IMR-90 (cell line): ENCODE measurements at regions not wholly inside any gene's neighbourhood (a gene's known extent, or its start where the extent isn't known, plus 50 kb on each side); places are given as distances from the start of the nearest gene placed in this dataset.

Experiments
- ATAC-seq: fragments of 200-7000 bp; cut with Tn5 transposase; 2 replicates; pipeline ENCODE4 v1.9.1; 2020; ENCODE audit warnings: low read depth, mild to moderate bottlenecking, moderate library complexity
- BruUV-seq: library from RNA; stranded (reverse); fragments of 400-500 nt; replicated peaks from 2 replicates; lab custom pipeline; 2021; lab: Mats Ljungman, UMichigan
- CTCF ChIA-PET: fragments of 300-600 bp; formaldehyde crosslinking; extraction: SDS; loops from one replicate; lab custom pipeline; 2021; ENCODE audit warnings: antibody characterized with exemption; lab: Yijun Ruan, JAX
- POLR2A ChIA-PET: fragments of 300-600 bp; sonication (Branson Sonifier 250); formaldehyde crosslinking; loops from one replicate; lab custom pipeline; 2022; ENCODE audit warnings: antibody characterized with exemption; ENCODE audit not compliant: unreplicated experiment; lab: Charles Lee
- DNase-seq: peaks from one replicate; pipeline ENCODE4 v3.0.0; 2013
- H2AFZ ChIP-seq: replicated peaks from 2 replicates; pipeline ENCODE3; 2013; ENCODE audit warnings: low read length, mild to moderate bottlenecking; ENCODE audit not compliant: poor library complexity
- H2AK5ac ChIP-seq: 2 replicates; pipeline ENCODE4 v1.6.1; 2013; ENCODE audit warnings: low read depth, low read length, inconsistent platforms
- H2AK9ac ChIP-seq: replicated peaks from 2 replicates; pipeline ENCODE3; 2013; ENCODE audit warnings: mild to moderate bottlenecking, low read depth, low read length, moderate library complexity; ENCODE audit not compliant: poor library complexity
- H2BK120ac ChIP-seq: 2 replicates; pipeline ENCODE4 v1.6.1; 2013; ENCODE audit warnings: low read depth, low read length, inconsistent platforms
- H2BK15ac ChIP-seq: 3 replicates; pipeline ENCODE4 v1.6.1; 2013; ENCODE audit warnings: low read depth, low read length, inconsistent platforms
- H2BK20ac ChIP-seq: 2 replicates; pipeline ENCODE4 v1.6.1; 2013; ENCODE audit warnings: low read depth, mild to moderate bottlenecking, inconsistent platforms, low read length, moderate library complexity
- H2BK5ac ChIP-seq: 2 replicates; pipeline ENCODE4 v1.6.1; 2013; ENCODE audit warnings: mild to moderate bottlenecking, low read depth, low read length, inconsistent platforms; ENCODE audit not compliant: poor library complexity, severe bottlenecking
- H3K14ac ChIP-seq: replicated peaks from 2 replicates; pipeline ENCODE4 v1.6.1; 2013; ENCODE audit warnings: low read depth, low read length, inconsistent platforms
- H3K18ac ChIP-seq: 2 replicates; pipeline ENCODE4 v1.6.1; 2013; ENCODE audit warnings: low read depth, low read length, control low read depth
- H3K23ac ChIP-seq: 2 replicates; pipeline ENCODE4 v1.6.1; 2013; ENCODE audit warnings: low read depth, low read length, inconsistent platforms
- H3K27ac ChIP-seq: 2 replicates; pipeline ENCODE4 v1.5.1; 2013; ENCODE audit warnings: mild to moderate bottlenecking, control low read depth, low read length; ENCODE audit not compliant: insufficient read depth
- H3K27me3 ChIP-seq: 2 replicates; pipeline ENCODE4 v1.6.1; 2013; ENCODE audit warnings: low read length; ENCODE audit not compliant: control insufficient read depth, insufficient read depth
- H3K36me3 ChIP-seq: 2 replicates; pipeline ENCODE4 v1.6.1; 2013; ENCODE audit warnings: low read length, mixed read lengths; ENCODE audit not compliant: control insufficient read depth, insufficient read depth
- H3K4ac ChIP-seq: 2 replicates; pipeline ENCODE4 v1.6.1; 2013; ENCODE audit warnings: low read depth, low read length, inconsistent platforms
- H3K4me1 ChIP-seq: 2 replicates; pipeline ENCODE4 v1.6.1; 2013; ENCODE audit warnings: low read length, mixed read lengths; ENCODE audit not compliant: control insufficient read depth, insufficient read depth
- H3K4me2 ChIP-seq: 2 replicates; pipeline ENCODE4 v1.6.1; 2013; ENCODE audit warnings: low read depth, mild to moderate bottlenecking, control low read depth, low read length, moderate library complexity
- H3K4me3 ChIP-seq: 2 replicates; pipeline ENCODE4 v1.5.1; 2013; ENCODE audit warnings: low read depth, mild to moderate bottlenecking, control low read depth, low read length, moderate library complexity; ENCODE audit not compliant: insufficient read depth
- H3K56ac ChIP-seq: 2 replicates; pipeline ENCODE4 v1.6.1; 2013; ENCODE audit warnings: low read length, inconsistent platforms; ENCODE audit not compliant: insufficient read depth; ENCODE audit errors: extremely low read depth
- H3K79me1 ChIP-seq, 2 experiments: 2 replicates each; pipeline ENCODE4 v1.6.1; 2013; ENCODE audit warnings: low read length in 2 of 2, inconsistent platforms in 1 of 2, low read depth in 1 of 2
- H3K9ac ChIP-seq: 2 replicates; pipeline ENCODE4 v1.6.1; 2013; ENCODE audit warnings: low read depth, low read length, control low read depth
- H3K9me1 ChIP-seq: 2 replicates; pipeline ENCODE4 v1.6.1; 2013; ENCODE audit warnings: low read length, inconsistent platforms; ENCODE audit not compliant: insufficient read depth
- H3K9me3 ChIP-seq: 2 replicates; pipeline ENCODE4 v1.6.1; 2013; ENCODE audit warnings: low read length; ENCODE audit not compliant: control insufficient read depth, insufficient read depth
- H4K20me1 ChIP-seq: 2 replicates; pipeline ENCODE4 v1.6.1; 2013; ENCODE audit warnings: low read length, inconsistent platforms; ENCODE audit not compliant: insufficient read depth
- H4K5ac ChIP-seq: 2 replicates; pipeline ENCODE4 v1.6.1; 2013; ENCODE audit warnings: mild to moderate bottlenecking, low read depth, low read length, control low read depth
- H4K8ac ChIP-seq, 2 experiments: 2 replicates each; pipeline ENCODE4 v1.6.1; 2013; ENCODE audit warnings: low read depth in 2 of 2, low read length in 2 of 2, control low read depth in 1 of 2, inconsistent platforms in 1 of 2
- H4K91ac ChIP-seq: 2 replicates; pipeline ENCODE4 v1.6.1; 2013; ENCODE audit warnings: low read depth, low read length, inconsistent platforms; ENCODE audit not compliant: insufficient read depth
- CHD1 ChIP-seq: IDR thresholded peaks from 2 replicates; pipeline ENCODE4 v1.6.1; 2012; ENCODE audit warnings: low read depth, low read length, improper control_type of control experiment
- CTCF ChIP-seq: conservative IDR thresholded peaks from 2 replicates; pipeline ENCODE4 v1.5.1; 2012; ENCODE audit warnings: mild to moderate bottlenecking, low read depth, low read length, improper control_type of control experiment
- MAZ ChIP-seq: IDR thresholded peaks from 2 replicates; pipeline ENCODE4 v1.6.1; 2012; ENCODE audit warnings: low read depth, mild to moderate bottlenecking, low read length, improper control_type of control experiment, moderate library complexity, borderline replicate concordance
- MXI1 ChIP-seq: IDR thresholded peaks from 2 replicates; pipeline ENCODE4 v1.6.1; 2012; ENCODE audit warnings: low read depth, mild to moderate bottlenecking, low read length, moderate library complexity, borderline replicate concordance
- NFE2L2 ChIP-seq: fragments of 150-350 bp; IDR thresholded peaks from 2 replicates; pipeline ENCODE4 v1.6.1; 2016; ENCODE audit warnings: low read depth, mild to moderate bottlenecking, low read length
- RAD21 ChIP-seq: IDR thresholded peaks from 2 replicates; pipeline ENCODE4 v1.6.1; 2012; ENCODE audit warnings: low read length, improper control_type of control experiment
- RCOR1 ChIP-seq: IDR thresholded peaks from 2 replicates; pipeline ENCODE4 v1.6.1; 2012; ENCODE audit warnings: mild to moderate bottlenecking, low read length, improper control_type of control experiment; ENCODE audit not compliant: insufficient replicate concordance
- SMC3 ChIP-seq: fragments of 150-350 bp; IDR thresholded peaks from 2 replicates; pipeline ENCODE4 v1.6.1; 2016; ENCODE audit warnings: low read depth, mild to moderate bottlenecking, antibody characterized with exemption, low read length, moderate library complexity
- WGBS, 2 experiments: methylation state at CpG; one replicate each; pipeline versions ENCODE4 v1.1.5 to v1.1.7; 2013; ENCODE audit warnings: missing lambda C conversion rate in 2 of 2; ENCODE audit not compliant: insufficient read length in 1 of 2; ENCODE audit errors: extremely low coverage in 2 of 2; 5-methylcytosine and 5-hydroxymethylcytosine counted together
- dilution Hi-C: fragments of 300-500 bp; cut with HindIII; formaldehyde crosslinking; loops from one replicate; pipeline ENCODE4 v1.14.3; 2018; ENCODE audit warnings: low sequenced_read_pairs; ENCODE audit not compliant: unreplicated experiment
- in situ Hi-C: fragments of 300-500 bp; cut with MboI; formaldehyde crosslinking; loops from 3 replicates; pipeline ENCODE4 v1.14.3; 2019; ENCODE audit warnings: low sequenced_read_pairs, inconsistent platforms, mixed read lengths
- intact Hi-C: fragments of 100-400 bp; cut with micrococcal nuclease; formaldehyde crosslinking; loops from 2 replicates; pipeline ENCODE4 v1.10.0; 2022

DNA sequence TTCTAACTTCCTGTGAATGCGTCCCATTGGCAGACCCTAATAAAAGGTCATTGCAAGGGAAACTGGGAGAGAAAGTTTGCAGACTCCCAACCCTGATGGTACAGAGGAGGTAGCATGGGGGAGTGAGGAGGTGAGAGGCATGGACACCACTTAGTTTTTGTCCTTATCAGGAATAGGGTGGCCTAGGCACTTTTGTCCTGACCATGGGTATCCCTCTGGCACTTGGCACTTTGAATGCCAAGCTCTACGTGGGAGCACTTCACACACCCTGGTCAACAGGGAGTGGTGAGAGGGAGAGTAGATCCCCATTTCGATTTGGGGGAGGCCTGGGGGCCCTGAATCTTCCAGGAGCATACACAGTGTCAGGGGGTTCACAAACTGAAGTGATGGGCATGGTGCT is 75.6 kb upstream of the SH3PXD2B start:
- no peaks in the 10 kb centered on the region for H3K9me1 ChIP-seq
- no peak overlapping the region for H2BK120ac ChIP-seq
- H3K9me3 ChIP-seq, result peaks cover 7% of the 10 kb centered on the region; the same call in 1 of the 2 replicates
- H2AK5ac ChIP-seq, result no peak overlapping the region
- ChIA-PET POLR2A (no interaction called here), CTCF (no interaction called here)
- peaks cover 53% of the 10 kb centered on the region for H3K27me3 ChIP-seq
- dilution Hi-C loops, result no loop called here
- 17% methylated on average over 1 of the region's 3 CpGs; no CpG with 5 or more reads in 1 of the 2 experiments for WGBS, 2 experiments
- H3K4ac ChIP-seq, result no peak overlapping the region
- no peak for TF ChIP-seq RCOR1
- TF ChIP-seq NFE2L2, result no peak
- no peak for TF ChIP-seq CTCF
- TF ChIP-seq MAZ, result no peak
- no peak for TF ChIP-seq CHD1
- TF ChIP-seq SMC3, result no peak
- TF ChIP-seq RAD21, result no peak
- TF ChIP-seq MXI1, result no peak
- H3K9ac ChIP-seq, result no peak overlapping the region
- no peak overlapping the region for H4K5ac ChIP-seq
- no peak overlapping the region for H3K56ac ChIP-seq
- H2BK5ac ChIP-seq, result no peak overlapping the region
- H3K18ac ChIP-seq, result no peak overlapping the region
- H2AK9ac ChIP-seq, result no peak overlapping the region
- H3K14ac ChIP-seq, result no peak overlapping the region
- H3K4me3 ChIP-seq, result no peak overlapping the region
- intact Hi-C loops, result loop anchor here (5.0 kb wide), 1 partner anchor 417 kb away; no protein-coding TSS in a partner anchor
- H4K8ac ChIP-seq, result no peak overlapping the region
- no peak overlapping the region for H4K91ac ChIP-seq
- H2BK20ac ChIP-seq, result no peak overlapping the region
- no peak overlapping the region for H3K4me2 ChIP-seq
- no peak overlapping the region for H3K27ac ChIP-seq
- H3K4me1 ChIP-seq, result peaks cover 2% of the 10 kb centered on the region; the same call in 1 of the 2 replicates
- no TSS peak for BruUV-seq
- H3K36me3 ChIP-seq, result no peaks in the 10 kb centered on the region
- no peaks in the 10 kb centered on the region for H4K20me1 ChIP-seq
- in situ Hi-C loops, result no loop called here
- H3K23ac ChIP-seq, result no peak overlapping the region
- DNase-seq (no peak), ATAC-seq (no peak)
- no peak overlapping the region for H2AFZ ChIP-seq
- H3K79me1 ChIP-seq, result no peaks in the 10 kb centered on the region
- H2BK15ac ChIP-seq, result no peak overlapping the region
